OCI-LY1 (cell line): ENCODE measurements at regions not wholly inside any gene's neighbourhood (a gene's known extent, or its start where the extent isn't known, plus 50 kb on each side); places are given as distances from the start of the nearest gene placed in this dataset.

Experiments
- CTCF ChIP-seq: fragments of 200-600 bp; sonication (generic), shearing (Covaris generic); IDR thresholded peaks from 2 replicates; pipeline ENCODE4 v1.5.1; 2017; ENCODE audit warnings: mild to moderate bottlenecking, antibody characterized with exemption, low read length, moderate library complexity, mixed read lengths
- EZH2 ChIP-seq: fragments of 200-600 bp; sonication (generic), shearing (Covaris generic); IDR thresholded peaks from 2 replicates; pipeline ENCODE4 v1.8.0; 2017; ENCODE audit warnings: borderline replicate concordance, mixed run types, mild to moderate bottlenecking, antibody characterized with exemption, low read length, moderate library complexity, mixed read lengths

GRCh38 chr13:29933401-29933800 lies 83.0 kb upstream of the UBL3 start:
- no peak for TF ChIP-seq CTCF
- no peak for TF ChIP-seq EZH2
